ENCODE measurements at regions not wholly inside any gene's neighbourhood (a gene's known extent, or its start where the extent isn't known, plus 50 kb on each side); places are given as distances from the start of the nearest gene placed in this dataset.

- TF ChIP-seq GATA2 (IDR thresholded peaks at IDR 0.05; ENCODE audit: low read depth, low read length) = no peak
- no peak for TF ChIP-seq GATA3 (IDR thresholded peaks at IDR 0.05; ENCODE audit: low read depth, low read length)
Observed at GRCh38 chr2:47666332-47666731, 95.5 kb upstream of the KCNK12 start.

Measured in SH-SY5Y (cell line).